ENCODE measurements at regions not wholly inside any gene's neighbourhood (a gene's known extent, or its start where the extent isn't known, plus 50 kb on each side); places are given as distances from the start of the nearest gene placed in this dataset.
"Not testable (repeated sequence)": the region's sequence is repeated elsewhere in the genome, so short reads cannot be mapped to it uniquely, and the experiment has no call there.

- DNase-seq: not testable (repeated sequence)
Measured at GRCh38 chrX:71822314-71822713, 59.2 kb downstream of the CXorf49B start.

GRCh38 chrX:71823391-71824057 lies 60.4 kb downstream of the CXorf49B start:
- DNase-seq: no peak

- no peak for DNase-seq
Measured at GRCh38 chrX:71828086-71828485, 64.9 kb downstream of the CXorf49B start.

GRCh38 chrX:71838092-71838491 lies 72.6 kb upstream of the NHSL2 start:
- not testable (repeated sequence) for DNase-seq

- no peak for DNase-seq
Measured at GRCh38 chrX:71846429-71846828, 64.2 kb upstream of the NHSL2 start.

GRCh38 chrX:71852182-71852581 lies 58.5 kb upstream of the NHSL2 start:
- DNase-seq: no peak

- DNase-seq: peak in 1 of 2 experiments; percentile 5
Measured at GRCh38 chrX:71859637-71860036, 51.0 kb upstream of the NHSL2 start.

All from SHP77 (cell line).